ENCODE measurements at regions not wholly inside any gene's neighbourhood (a gene's known extent, or its start where the extent isn't known, plus 50 kb on each side); places are given as distances from the start of the nearest gene placed in this dataset.

- no peak for TF ChIP-seq POLR2A (IDR thresholded peaks at IDR 0.05)
- no peak for TF ChIP-seq CTCF (IDR thresholded peaks at IDR 0.05)
- no peak for TF ChIP-seq EP300 (IDR thresholded peaks at IDR 0.05)
- TF ChIP-seq POLR2AphosphoS5 (IDR thresholded peaks at IDR 0.05), result no peak
Measured at GRCh38 chr13:31433746-31434145, 234.0 kb downstream of the B3GLCT start.

All from upper lobe of left lung (tissue), 4 donors.